Stimulated activated naive CD8-positive, alpha-beta T cell treated with anti-CD3 and anti-CD28 coated beads, Interleukin-15, amount 100 ng/mL, for 72 hours (primary cell): ENCODE measurements at regions not wholly inside any gene's neighbourhood (a gene's known extent, or its start where the extent isn't known, plus 50 kb on each side); places are given as distances from the start of the nearest gene placed in this dataset.
"Not testable (repeated sequence)": the region's sequence is repeated elsewhere in the genome, so short reads cannot be mapped to it uniquely, and the experiment has no call there.

Experiments
- ATAC-seq: fragments of 150-1000 bp; cut with Tn5 transposase; 2 replicates; pipeline ENCODE4 v1.10.0; 2021; ENCODE audit warnings: mild to moderate bottlenecking, moderate library complexity
- DNase-seq, 2 donors: peaks; one replicate each; pipeline ENCODE4 v3.0.0; 2021 to 2022
- H3K27ac Mint-ChIP-seq, 2 donors: one replicate each; pipeline ENCODE4 v1.8.0; 2022; ENCODE audit warnings: mild to moderate bottlenecking in 2 of 2, mixed read lengths in 2 of 2, moderate library complexity in 2 of 2
- H3K27me3 Mint-ChIP-seq: one replicate; pipeline ENCODE4 v1.8.0; 2022; ENCODE audit warnings: mixed read lengths
- H3K4me1 Mint-ChIP-seq: one replicate; pipeline ENCODE4 v1.8.0; 2022; ENCODE audit warnings: mild to moderate bottlenecking, mixed read lengths
- H3K4me3 Mint-ChIP-seq, 2 donors: one replicate each; pipeline ENCODE4 v1.8.0; 2022; ENCODE audit warnings: mild to moderate bottlenecking in 2 of 2, mixed read lengths in 2 of 2, moderate library complexity in 1 of 2
- H3K9me3 Mint-ChIP-seq, 2 donors: one replicate each; pipeline ENCODE4 v1.8.0; 2022; ENCODE audit warnings: mixed read lengths in 2 of 2

GRCh38 chr16:21346756-21347491 lies 68.8 kb upstream of the CRYM start:
- ATAC-seq, DNase-seq, H3K27me3 Mint-ChIP-seq, H3K27ac Mint-ChIP-seq, H3K4me1 Mint-ChIP-seq, H3K9me3 Mint-ChIP-seq, H3K4me3 Mint-ChIP-seq: not testable (repeated sequence)

DNA sequence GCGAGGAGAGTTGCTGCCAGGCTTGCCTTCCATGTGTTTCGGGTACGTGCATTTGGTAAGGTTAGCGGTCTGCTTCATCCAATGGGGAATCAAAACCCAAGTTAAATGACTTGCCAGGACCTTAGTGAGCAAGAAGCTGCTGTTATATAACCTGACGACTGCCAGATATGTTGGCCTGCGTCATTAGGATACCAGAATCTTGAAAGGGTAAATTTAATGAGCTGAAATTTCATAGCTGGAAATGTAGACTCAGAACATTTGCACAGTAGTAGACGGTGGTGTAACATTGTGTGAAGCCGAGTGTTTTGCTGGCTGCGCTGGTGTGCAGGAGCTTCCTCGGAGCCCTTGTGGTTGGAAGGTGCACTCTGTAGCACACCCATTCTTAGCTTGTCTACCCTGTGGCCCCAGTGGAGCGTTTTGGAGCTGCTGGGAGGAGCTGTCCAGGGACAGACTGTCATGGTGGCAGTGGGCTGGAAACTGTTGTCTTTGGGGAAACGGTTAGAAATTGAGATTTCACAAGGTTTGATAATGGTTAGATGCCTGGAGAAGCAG lies 66.3 kb upstream of the CRYM start:
- not testable (repeated sequence) for H3K27ac Mint-ChIP-seq, ATAC-seq

GRCh38 chr16:21341101-21341500 lies 63.0 kb upstream of the CRYM start:
- Mint-ChIP-seq H3K27me3 (no peaks in the 10 kb centered on the region), H3K9me3 (no peaks in the 10 kb centered on the region), H3K4me1 (no peaks in the 10 kb centered on the region), H3K27ac (no peak overlapping the region), H3K4me3 (no peak overlapping the region)
- DNase-seq: no peak
- ATAC-seq: no peak

More for the DNA sequence above, 66.3 kb upstream of the CRYM start:
- not testable (repeated sequence) for DNase-seq, H3K9me3 Mint-ChIP-seq, H3K4me1 Mint-ChIP-seq, H3K4me3 Mint-ChIP-seq, H3K27me3 Mint-ChIP-seq

DNA sequence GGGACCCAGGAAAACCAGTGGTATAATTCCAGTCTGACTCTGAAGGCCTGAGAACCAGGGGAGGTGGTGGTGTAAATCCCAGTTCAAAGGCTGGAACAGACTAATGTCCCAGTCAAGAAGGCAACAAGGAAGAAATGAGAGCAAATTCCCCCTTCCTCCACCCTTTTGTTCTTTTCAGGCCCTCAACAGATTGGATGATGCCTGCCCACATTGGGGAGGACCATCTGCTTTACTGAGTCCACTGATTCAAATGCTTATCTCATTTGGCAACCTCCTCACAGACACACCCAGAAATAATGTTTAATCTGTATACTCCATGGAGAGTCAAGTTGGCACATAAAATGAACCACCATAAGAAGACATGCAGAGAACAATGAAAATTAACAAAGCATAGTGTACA lies 61.9 kb upstream of the CRYM start:
- ATAC-seq: no peak
- DNase-seq: no peak
- peaks cover 8% of the 10 kb centered on the region for H3K27me3 Mint-ChIP-seq
- H3K27ac Mint-ChIP-seq: no peak overlapping the region
- no peaks in the 10 kb centered on the region for H3K4me1 Mint-ChIP-seq
- H3K9me3 Mint-ChIP-seq: no peaks in the 10 kb centered on the region
- H3K4me3 Mint-ChIP-seq: no peak overlapping the region

GRCh38 chr16:21339269-21339641 lies 61.2 kb upstream of the CRYM start:
- Mint-ChIP-seq H3K4me3 (no peak overlapping the region), H3K9me3 (no peaks in the 10 kb centered on the region), H3K27me3 (peaks cover 12% of the 10 kb centered on the region), H3K4me1 (no peaks in the 10 kb centered on the region), H3K27ac (no peak overlapping the region)
- DNase-seq: no peak
- no peak for ATAC-seq

GRCh38 chr16:21338537-21339268 lies 60.6 kb upstream of the CRYM start:
- no peak overlapping the region for H3K4me3 Mint-ChIP-seq
- no peaks in the 10 kb centered on the region for H3K9me3 Mint-ChIP-seq
- ATAC-seq (no peak), DNase-seq (no peak)
- no peaks in the 10 kb centered on the region for H3K4me1 Mint-ChIP-seq
- no peak overlapping the region for H3K27ac Mint-ChIP-seq
- H3K27me3 Mint-ChIP-seq: peaks cover 16% of the 10 kb centered on the region

- Mint-ChIP-seq H3K27me3 (peaks cover 33% of the 10 kb centered on the region), H3K9me3 (peaks cover 0 to 13% of the 10 kb centered on the region in 2 donors), H3K4me1 (no peaks in the 10 kb centered on the region), H3K4me3 (no peak overlapping the region), H3K27ac (no peak overlapping the region)
- no peak for DNase-seq
- ATAC-seq: no peak
Observed at GRCh38 chr16:21336231-21336630, 58.1 kb upstream of the CRYM start.

- not testable (repeated sequence) for H3K4me3 Mint-ChIP-seq, H3K27ac Mint-ChIP-seq, DNase-seq, H3K4me1 Mint-ChIP-seq, ATAC-seq
- peaks cover 0 to 13% of the 10 kb centered on the region in 2 donors for H3K9me3 Mint-ChIP-seq
- peaks cover 33% of the 10 kb centered on the region for H3K27me3 Mint-ChIP-seq
Observed at GRCh38 chr16:21334188-21335146, 56.4 kb upstream of the CRYM start.

- H3K27me3 Mint-ChIP-seq: peaks cover 33% of the 10 kb centered on the region
Observed at GRCh38 chr16:21333683-21334082, 55.6 kb upstream of the CRYM start.

More at GRCh38 chr16:21333683-21334082, 55.6 kb upstream of the CRYM start:
- DNase-seq, H3K4me1 Mint-ChIP-seq, ATAC-seq, H3K27ac Mint-ChIP-seq, H3K4me3 Mint-ChIP-seq: not testable (repeated sequence)
- H3K9me3 Mint-ChIP-seq: peaks cover 5 to 20% of the 10 kb centered on the region in 2 donors
